ENCODE measurements at regions not wholly inside any gene's neighbourhood (a gene's known extent, or its start where the extent isn't known, plus 50 kb on each side); places are given as distances from the start of the nearest gene placed in this dataset.

DNA sequence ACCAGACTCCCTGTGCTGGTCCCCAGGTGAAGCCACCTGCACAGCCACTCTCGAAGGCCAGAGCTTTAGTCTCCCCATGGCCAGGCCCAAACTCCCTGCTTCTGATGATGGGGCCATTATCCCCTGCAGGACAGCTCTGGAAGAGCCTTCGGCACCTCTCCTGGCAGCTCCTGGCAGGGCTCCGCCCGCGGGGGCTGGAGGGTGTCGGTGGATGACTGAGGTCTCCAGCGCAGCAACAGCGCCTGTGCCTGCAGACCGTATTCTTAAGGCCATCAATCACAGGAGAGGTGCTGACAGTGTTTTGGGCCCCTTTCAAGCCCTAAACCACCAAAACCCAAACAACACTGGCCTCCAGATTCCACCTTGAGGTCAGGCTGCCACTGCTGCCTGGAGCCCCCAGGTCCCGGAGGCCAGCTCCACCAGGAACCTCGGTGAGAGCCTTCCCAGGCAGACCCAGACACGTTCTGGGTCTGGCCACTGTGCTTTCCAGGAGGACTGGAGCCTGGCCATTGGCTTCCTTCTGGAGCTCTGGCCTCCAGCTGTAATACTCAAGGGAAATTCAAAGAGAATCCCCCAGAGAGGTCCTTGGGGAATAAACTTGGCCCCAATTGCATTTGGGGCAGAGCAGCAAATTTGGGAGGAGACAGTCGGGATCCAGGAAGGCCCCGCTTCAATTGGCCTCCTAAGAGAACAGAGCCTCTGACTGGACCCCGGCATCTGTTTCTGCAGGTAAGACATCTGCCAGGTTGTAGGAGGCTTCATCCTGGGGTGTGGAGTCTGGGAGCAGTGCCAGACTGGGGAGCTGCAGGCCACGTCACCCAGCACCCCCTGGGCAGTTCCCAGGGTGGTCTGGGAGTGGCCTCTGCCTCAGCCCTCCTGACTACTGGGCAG is 210.6 kb upstream of the RTL1 start:
- TF ChIP-seq CTCF (IDR thresholded peaks at IDR 0.05; ENCODE audit: borderline replicate concordance, extremely low read depth, low read length, poor library complexity, severe bottlenecking) (no peak), EZH2 (IDR thresholded peaks at IDR 0.05; ENCODE audit: borderline replicate concordance, low read depth, low read length, severe bottlenecking) (no peak)
